Hematopoietic multipotent progenitor cell treated with erythropoietin and hydrocortisone succinate and interleukin-3 and kit ligand, for 4 days (in vitro differentiated cells): ENCODE measurements at regions not wholly inside any gene's neighbourhood (a gene's known extent, or its start where the extent isn't known, plus 50 kb on each side); places are given as distances from the start of the nearest gene placed in this dataset.
A peak's percentile ranks its signal among the peaks of the same experiment; 100 is the strongest.
"Not testable (repeated sequence)": the region's sequence is repeated elsewhere in the genome, so short reads cannot be mapped to it uniquely, and the experiment has no call there.

Source experiments
- DNase-seq: peaks from one replicate; pipeline ENCODE4 v3.0.0-alpha.2; 2015

DNA sequence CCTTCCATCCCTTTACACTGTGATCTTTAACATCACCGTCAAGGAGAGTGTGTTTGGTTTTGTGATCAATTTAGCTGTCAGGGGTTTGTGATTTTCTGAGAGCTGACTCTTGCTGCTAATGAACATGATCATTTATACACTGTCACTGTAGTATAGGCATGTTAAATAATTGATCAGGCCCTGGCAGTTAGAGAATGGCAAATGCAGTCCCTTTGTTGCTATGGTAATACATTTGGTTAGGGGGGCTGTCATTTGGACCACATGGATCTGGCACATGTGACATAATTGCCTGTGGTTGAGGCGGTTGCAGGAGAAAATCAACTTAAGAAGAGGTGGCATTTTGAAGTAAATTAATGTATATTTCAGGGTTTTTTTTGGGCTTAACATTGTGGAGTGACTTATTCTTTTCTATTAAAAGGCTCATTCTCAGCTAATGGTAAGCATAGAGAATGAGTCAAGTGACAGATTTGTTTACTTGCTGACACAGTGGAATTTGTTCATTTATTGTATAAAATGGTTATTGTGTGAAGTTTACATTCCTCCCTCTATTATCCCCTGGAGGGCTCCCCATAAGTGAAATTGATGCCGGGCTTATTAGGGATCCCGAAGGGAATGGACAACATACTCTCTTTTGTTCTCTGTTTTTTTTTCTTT is 114.0 kb downstream of the FHIP1A start:
- no peak for DNase-seq

DNA sequence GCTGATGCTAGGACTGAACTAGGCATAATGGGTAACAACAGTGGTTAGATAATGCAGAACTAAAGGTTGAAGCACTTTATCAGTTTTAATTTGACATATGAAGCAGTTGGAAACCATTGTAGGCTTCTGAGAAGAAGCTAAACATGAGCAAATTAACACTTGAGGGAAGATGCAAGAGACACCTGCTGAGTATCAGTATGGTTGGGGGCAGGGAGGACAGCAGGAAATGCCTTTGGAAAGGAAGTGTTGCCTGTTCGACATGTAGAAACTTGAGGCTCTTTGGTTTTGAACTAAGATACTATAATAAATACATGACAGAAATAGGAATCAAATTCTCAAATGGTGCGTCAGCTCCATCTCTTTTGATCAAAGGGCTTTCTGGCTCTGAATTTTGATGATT is 115.6 kb downstream of the FHIP1A start:
- DNase-seq = no peak

DNA sequence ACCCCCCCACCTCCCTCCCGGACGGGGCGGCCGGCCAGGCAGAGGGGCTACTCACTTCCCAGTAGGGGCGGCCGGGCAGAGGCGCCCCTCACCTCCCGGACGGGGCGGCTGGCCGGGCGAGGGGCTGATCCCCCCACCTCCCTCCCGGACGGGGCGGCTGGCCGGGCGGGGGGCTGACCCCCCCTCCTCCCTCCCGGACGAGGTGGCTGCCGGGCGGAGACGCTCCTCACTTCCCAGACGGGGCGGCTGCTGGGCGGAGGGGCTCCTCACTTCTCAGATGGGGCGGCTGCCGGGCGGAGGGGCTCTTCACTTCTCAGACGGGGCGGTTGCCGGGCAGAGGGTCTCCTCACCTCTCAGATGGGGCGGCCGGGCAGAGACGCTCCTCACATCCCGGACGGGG is 117.5 kb downstream of the FHIP1A start:
- DNase-seq = not testable (repeated sequence)

DNA sequence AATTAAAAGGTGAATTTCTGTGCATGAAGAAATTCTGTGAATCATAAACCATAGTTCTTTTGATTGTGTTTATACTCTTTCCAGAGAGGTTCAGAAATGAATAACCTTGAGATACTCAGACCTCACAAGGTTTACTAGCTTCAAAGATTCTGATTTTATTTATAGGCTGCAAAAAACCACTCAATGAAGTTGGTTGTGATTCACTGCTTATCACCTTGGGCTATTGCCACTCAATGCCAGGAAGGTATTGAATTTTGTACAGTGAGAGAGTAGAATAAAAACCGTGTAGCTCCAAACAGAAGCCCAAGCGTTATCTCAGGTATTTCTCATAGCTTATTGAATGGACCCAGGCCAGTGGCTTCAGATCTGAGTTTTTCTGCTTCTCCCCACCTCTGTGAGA is 118.7 kb downstream of the FHIP1A start:
- DNase-seq = no peak

DNA sequence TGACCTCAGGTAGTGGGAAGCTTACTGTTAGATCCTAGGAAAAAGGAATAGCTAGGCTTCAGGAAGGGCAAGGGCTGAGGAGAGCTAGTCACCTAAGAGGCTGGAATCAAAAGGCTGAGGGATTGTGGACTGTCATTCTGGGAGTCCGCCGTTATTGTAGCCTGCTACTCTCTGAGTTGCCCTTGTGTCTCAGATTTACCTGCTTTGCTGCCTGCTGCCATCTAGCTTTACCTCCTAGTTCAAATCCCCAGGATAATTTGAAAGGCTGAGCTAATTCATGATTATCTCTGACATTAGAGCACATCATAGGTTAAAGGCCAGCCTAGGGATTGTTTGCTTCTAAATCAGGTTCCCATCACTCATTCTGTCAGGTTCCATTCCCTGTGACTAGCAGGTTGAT is 120.2 kb downstream of the FHIP1A start:
- no peak for DNase-seq

DNA sequence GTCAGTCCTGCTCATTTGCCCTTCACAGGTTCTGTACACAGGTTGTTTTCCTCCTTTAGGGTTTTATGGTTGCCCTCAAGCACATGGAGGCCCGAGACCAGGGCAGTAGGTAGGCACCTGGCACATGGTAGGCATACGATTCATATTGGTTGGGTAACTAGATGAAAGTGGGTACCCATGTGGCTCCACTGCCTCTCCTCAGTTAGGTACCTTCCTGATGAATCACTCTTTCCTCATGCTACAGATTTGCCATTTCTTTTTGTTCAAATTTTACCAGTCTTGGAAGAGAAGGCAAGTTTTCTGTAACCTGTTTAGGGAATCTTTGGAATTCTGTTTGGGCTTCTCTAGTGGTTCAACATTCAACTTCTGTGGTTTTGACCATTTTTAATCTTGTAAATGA is 121.3 kb downstream of the FHIP1A start:
- no peak for DNase-seq

DNA sequence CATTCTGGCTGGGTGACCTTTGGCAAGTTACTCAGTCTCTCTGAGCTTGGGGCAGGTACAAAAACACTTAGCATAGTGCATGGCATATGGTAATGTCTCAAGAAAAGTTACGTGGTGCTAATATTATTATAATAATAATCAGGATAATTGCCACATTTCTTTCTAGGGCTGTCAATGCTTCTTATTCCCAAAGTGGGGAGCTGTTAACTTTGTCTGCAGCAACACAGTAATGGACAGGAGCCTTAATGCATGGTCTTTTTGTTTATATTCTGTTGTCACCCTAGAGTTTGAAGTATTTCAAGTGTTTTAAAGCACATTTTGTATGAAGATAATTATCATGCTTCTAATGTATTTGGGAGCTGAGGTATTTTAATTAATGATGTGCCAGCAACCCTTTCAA is 121.8 kb downstream of the FHIP1A start:
- peak; percentile 5 for DNase-seq

DNA sequence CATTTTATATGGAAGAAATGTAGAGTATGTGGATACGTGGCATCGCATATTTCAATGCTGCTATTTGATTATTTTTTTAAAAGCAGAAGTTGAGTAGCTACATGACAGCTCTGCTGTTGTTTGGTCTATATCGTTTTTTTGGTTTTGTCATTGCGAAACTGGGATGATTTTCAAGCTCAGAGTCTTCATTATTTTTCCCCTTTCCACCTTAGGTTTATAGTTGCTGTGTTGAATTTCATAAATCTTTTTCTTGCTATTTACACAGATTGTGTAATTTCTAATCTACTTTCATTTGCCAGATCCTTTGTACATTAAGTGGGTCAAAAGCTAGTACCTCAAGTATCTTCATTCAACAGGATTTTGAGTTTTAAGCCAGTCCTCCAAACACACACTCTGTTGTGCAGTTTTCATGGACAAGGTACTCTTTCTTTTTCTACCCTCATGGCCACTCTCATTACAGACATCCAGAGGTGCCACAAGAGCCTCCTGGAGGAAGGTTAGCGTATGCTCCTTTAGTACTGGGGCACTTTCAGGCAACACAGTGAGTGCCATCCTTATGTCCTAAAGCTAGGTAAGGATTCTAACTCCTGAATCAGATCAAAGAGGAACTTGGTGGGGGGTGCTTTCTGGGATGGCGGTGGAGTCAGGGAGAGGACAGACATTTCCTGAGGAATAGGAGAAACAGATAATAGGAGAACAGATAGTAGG is 123.2 kb downstream of the FHIP1A start:
- peak; percentile 12 for DNase-seq

DNA sequence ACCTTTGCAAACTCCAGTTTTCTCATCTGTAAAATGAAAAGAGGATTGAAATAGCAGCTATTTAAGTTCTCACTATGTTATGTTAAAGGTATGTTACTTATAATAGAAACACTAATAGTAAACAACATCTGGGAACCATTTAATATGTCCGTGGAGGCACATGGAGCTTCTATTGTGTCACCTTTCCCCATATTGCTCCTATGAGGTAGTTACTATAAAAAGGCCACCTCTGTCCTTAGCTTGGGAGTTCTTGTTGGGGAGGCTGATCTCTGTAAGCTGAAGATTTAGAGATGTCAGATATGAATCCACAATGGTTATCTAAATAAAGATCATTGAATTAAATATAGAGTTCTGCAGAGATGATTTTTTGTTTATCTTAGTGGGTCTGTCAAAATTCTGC is 125.2 kb downstream of the FHIP1A start:
- no peak for DNase-seq

DNA sequence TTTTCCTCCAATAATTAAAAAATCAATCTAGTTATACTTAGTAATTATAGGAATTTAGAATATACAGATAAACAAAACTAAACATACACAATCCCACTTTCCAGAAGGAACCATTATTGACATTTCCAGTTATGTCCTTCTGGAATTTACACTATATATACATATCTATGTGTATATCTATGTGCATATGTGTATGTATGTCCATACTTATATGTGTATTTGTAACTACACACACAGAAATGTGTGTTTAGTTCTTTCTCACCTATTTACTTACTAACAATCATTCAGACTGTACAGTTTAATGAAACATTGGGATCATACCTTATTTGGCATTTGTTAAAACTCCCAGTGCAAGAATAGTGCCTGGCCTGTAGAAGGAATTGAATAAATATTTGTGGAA is 126.4 kb downstream of the FHIP1A start:
- no peak for DNase-seq

DNA sequence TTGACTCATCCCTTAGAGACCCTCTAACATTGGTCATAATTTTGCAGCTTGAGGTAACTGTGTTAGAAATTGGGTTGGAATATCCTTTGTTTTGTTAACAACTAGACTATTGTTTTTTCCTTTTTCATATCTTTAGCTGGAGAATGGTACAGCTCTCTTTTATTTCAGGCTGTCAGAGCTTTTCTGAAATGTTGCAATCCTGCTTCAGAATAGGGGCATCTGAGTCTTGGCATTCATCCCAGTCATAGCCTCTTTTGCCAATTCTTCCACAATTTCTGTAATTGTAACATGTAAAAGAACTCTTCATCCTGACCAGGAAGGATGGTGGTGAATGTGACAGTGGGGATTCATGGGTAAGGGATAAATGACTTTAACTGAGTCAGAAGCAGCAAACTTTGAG is 128.7 kb downstream of the FHIP1A start:
- no peak for DNase-seq

DNA sequence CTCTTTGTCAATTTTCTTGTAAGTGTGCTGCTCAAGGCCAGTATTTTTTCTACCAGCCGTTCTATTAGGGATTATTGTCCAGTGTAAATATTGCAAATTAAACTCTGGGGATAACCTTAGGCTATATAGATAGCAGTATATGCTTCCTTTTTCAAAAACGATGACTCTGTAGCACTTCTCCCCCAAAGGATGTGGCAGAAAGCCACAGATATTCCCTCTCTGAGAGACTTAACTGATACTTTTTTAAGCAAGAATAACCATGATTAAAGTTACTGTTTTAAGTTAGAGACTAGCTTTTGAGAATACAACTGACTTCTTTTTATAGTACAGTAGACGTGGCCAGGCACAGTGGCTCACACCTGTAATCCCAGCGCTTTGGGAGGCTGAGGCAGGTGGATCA is 130.0 kb downstream of the FHIP1A start:
- no peak for DNase-seq

DNA sequence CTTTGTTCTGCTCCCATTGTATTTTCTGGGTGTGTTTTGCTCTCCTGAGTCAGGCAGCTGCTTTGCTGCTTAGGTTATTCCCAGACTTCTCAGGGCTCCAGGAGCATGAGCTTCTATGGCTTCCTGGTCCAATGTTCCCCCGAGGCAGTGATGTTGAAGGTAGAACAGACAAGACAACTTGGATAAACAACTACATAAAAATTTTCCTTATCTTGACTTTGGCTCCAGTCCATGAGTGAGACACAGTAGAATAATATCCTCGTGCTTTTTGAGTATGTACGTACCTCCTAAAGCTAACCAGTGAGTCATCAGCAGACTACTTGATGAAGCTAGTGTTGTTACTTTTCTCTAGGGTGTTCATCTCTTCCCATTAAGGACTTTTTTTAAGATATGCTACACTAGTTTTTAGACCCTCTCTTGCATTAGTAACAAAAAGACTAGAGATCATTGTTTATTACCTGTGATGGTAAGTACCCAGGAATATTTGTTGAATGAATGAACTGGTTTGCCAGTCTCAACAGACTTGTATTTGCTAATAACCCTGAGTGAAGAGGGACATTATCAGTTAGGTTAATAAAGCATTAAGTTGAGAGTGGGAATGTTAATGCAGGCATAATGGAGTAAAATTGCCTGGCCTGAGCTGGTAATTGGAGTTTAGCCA is 131.9 kb downstream of the FHIP1A start:
- DNase-seq = no peak

DNA sequence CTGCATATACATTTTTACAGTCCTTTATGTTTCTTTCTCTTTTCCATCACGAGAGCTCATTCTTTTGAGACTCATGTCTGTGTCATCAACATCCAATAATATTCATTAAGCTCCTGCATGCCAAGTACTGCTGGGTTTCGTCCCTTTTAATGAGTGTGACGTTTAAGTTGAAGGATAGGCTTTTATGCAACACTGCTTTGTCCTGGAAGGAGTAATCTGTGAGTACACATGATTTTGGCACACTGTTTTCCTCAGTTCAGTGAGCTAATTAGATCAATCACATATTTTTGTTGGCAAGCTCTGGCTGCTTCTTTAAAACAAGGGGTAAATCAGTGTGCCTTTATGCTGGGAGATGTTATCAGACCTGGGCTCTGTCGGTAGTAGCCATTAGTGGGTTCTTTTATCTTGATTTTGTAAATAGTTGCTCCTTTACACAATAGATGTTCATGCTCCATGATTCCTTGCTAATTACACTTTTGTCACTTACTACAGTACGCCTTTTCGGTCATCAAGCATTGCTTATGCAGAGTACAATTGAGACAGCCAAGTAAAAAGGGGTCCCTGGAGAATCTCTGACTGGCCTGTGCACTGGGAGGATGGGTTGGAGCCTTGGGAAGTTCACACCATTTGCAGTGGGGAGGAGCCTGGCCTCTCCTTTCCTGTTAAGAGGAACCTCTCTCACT is 132.6 kb downstream of the FHIP1A start:
- no peak for DNase-seq

DNA sequence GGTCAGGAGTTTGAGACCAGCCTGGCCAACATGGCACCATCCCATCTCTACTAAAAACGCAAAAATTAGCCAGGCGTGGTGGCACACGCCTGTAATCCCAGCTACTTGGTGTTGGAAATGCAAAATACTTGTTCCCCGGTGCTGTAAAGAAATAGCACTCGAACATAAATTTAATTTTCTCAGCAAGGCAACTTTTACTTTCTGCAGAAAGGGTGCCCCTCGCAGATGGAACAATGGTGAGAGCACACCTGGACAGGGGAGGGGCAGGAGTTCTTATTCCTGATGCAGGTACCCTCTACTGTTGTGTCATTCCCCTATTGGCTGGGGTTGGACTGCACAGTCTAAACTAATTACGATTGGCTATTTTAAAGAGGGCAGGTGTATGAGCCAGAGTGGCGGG is 139.7 kb downstream of the FHIP1A start:
- DNase-seq = no peak

DNA sequence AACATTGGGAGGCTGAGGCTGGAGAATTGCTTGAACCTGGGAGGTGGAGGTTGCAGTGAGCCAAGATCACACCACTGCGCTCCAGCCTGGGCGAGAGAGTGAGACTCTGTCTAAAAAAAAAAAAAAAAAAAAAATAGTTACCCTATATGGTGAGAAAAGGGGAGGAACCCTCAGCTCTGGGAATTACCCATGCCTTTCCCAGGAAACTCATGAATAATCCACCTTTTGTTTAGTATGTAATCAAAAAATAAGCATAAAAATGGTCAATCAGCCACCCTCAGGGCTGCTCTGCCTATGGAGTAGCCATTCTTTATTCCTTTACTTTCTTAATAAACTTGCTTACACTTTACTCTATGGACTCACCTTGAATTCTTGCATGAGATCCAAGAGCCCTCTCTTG is 140.4 kb downstream of the FHIP1A start:
- not testable (repeated sequence) for DNase-seq

DNA sequence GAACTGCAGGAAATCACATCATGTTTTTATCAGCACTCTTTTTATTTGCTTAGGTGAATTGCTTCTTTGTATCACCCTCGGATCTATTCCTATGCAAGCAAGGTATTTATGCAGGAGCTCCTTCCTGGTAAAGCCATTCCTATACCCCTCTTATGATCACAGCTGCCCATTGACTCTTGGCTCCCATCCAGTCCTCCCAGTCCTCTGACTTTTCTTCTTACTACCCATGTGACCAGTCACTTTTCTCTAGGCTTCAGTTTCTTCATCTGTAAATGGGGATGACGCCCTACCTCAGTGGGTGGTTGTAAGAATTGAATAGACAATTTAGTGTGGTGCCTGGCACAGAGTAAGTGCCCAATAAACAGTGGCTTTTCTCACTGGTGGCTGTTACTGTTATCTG is 144.9 kb downstream of the FHIP1A start:
- DNase-seq = no peak

DNA sequence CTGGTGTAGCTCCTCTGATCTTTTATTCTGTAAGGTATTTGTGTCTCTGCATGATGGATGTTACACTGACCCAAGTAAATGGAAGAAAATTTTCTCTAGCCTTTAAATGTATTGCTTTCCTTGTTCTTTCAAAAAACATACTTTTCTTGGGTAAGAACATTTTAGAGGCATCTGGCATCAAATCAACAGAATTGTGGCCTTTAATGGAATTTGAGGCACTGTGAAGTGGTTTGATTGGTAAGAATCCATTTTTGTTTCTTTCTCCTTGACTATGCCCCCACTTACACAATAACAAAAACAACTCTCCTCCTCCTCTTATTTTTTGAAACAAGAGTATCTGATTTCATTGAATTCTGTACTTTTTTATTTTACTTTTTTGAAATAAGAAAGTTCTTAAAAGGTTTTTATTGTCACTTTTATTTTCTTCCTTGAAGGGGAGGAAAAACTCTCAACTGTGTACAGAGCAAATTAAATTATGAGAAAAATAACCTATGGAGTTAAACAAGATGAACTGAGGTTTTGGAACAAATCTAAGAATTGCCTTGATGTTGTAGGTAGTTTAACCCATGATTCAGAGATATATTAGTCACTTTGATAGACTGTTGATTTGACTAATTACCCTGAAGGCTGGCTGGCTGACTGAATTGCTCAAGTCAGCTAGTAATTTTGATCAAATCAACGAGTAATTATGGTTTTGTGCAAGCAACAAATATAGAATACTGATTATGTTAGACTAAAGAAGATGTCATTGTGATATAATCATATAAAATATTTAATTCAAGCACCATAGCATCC is 146.4 kb downstream of the FHIP1A start:
- DNase-seq = no peak

DNA sequence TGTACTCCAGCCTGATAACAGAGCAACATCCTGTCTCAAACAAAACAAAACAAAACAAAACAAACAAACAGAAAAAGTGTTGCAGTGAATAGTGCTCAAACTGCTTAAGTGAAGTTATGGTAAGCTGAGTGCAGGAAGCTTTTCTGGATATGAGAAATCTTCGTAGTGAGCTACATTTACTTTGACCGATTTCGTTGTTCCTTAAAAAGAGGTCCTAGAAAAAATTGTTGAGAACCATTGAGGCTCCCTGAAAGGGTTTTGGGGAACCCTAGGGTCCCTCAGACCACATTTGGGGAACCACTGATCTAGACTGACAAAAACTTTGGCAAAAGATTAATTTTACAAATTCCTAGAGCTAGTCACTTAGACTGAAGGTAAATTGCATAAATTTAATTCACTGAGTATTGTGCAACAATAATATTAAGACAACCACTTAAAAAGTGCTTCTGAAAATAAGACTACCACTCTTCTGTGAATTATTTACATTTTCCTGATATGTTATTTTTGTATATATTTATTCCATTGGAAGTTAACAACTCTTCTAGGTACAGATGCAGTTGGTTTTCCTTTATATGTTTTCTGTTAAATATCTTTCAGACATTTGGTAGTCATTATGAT is 149.6 kb downstream of the FHIP1A start:
- no peak for DNase-seq

DNA sequence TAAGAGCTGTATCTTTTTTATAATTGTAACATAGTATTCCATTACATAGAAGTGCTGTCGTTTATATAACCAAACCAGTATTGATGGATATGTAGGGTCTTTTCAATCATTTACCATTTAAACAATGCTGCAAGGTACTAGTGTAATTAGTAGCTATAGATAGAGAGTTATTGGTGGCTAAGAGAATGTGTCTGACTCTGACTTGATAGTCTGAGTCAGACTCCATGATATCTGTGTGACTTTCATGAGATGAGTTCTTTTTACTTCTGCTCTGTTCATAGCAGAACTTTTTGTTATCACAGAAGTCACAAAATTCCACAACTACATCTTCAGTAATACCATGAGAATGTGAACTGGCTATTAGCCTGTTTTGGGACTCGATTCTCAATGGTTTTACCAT is 150.6 kb downstream of the FHIP1A start:
- no peak for DNase-seq

DNA sequence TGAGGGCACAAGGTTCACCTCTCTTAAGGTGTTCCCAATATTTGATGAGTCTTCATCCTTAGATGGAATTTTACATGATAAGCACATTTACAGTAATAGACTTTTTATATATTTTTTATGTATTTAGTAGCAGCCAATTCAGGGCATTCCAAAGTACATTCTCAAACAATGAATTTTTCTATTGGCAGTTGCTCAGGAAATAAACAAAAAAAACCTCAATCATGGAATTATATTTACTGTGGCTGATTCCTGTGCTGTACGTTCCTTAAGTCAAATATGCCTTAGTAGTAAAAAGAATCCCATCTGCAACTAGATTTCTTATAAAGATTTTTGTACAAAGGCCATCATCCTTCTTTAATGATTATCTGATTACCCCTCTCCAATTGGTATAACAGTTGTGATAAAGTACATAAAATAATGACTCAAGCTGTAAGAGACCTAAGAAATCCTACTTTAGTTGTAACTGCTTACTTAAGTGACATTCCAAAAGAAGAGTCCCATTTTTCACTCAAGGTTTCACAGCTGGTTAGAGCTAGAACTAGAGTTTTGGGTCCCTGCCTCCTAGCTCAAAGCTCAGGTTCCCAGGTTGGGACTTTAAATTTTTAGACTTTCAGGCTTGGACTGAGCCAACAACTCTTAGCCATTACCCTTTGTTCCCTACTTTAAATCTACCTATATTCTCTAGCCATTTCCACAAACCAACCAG is 152.7 kb downstream of the FHIP1A start:
- no peak for DNase-seq

DNA sequence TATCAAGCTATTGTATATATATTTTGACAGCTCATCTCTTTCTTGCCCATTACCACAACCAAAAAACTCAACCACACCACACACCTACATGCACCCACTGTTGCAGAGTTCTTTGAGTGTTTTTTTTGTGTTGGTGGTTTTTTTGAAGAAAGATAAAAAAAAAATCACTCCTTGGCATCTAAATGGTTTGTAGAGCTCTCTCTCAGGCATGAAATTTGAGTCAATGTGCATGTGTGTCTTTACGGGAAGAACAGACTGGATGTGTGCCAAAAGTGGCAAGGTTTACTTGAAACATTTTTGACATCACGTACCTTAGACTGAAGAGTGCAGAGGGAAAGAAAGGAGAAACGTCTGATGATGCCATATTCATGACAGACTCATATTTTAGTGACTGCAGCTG is 154.2 kb downstream of the FHIP1A start:
- no peak for DNase-seq
